ENCODE measurements at regions not wholly inside any gene's neighbourhood (a gene's known extent, or its start where the extent isn't known, plus 50 kb on each side); places are given as distances from the start of the nearest gene placed in this dataset.

DNA sequence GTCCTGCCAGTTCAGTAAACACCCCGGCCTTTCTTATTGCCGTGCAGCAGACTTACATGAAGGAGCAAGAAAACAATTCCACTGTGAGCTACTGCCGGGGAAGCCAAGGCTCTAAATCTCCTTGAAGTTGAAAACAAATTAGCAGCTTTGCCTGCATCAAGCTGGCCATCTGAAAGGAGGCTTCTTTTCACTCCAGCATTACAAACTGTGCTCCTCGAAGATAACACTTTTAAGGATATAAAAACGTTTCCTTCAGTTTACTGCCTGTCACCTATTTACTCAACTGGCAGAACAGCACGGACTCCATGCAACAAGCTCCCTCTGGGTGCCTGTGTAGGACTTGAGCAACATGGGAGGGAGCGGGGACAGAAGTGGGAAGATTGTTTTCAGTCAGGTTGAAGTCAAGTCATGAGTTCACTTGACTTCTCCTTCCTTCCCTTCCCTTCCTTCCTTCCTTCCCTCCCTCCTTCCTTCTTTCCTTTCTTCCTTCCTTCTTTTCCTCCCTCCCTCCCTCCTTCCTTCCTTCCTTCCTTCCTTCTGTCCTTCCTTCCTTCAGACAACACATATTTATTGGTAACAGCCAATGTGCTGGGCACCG is 67.4 kb downstream of the ZNF608 start:
- H3K27ac ChIP-seq (ENCODE audit: extremely low read depth, low read depth, low read length) = peak overlapping the region; percentile 3; the same call in 1 of the 2 replicates
- TF ChIP-seq ZNF596 (tag by site-specific recombination; IDR thresholded peaks at IDR 0.05) (no peak), ZNF311 (tag by site-specific recombination; IDR thresholded peaks at IDR 0.05; ENCODE audit: borderline replicate concordance) (no peak), SP3 (tag by site-specific recombination; IDR thresholded peaks at IDR 0.05) (no peak), MEIS1 (CRISPR knock-in tag; IDR thresholded peaks at IDR 0.05; ENCODE audit: borderline replicate concordance) (no peak), ZNF132 (tag by site-specific recombination; IDR thresholded peaks at IDR 0.05; ENCODE audit: borderline replicate concordance) (no peak), ZNF302 (tag by site-specific recombination; IDR thresholded peaks at IDR 0.05; ENCODE audit: low read depth) (no peak), ZNF426 (tag by site-specific recombination; IDR thresholded peaks at IDR 0.05) (no peak), ZNF48 (tag by site-specific recombination; IDR thresholded peaks at IDR 0.05) (no peak), ZBTB48 (tag by site-specific recombination; IDR thresholded peaks at IDR 0.05) (peak; percentile 55; the same call in 1 of the 2 replicates), ZSCAN16 (tag by site-specific recombination; IDR thresholded peaks at IDR 0.05) (no peak), ZNF768 (tag by site-specific recombination; IDR thresholded peaks at IDR 0.05) (no peak), ZNF157 (tag by site-specific recombination; IDR thresholded peaks at IDR 0.05) (no peak), ZNF561 (tag by site-specific recombination; IDR thresholded peaks at IDR 0.05; ENCODE audit: borderline replicate concordance) (no peak), ZIC2 (tag by site-specific recombination; IDR thresholded peaks at IDR 0.05) (no peak), ZNF843 (tag by site-specific recombination; IDR thresholded peaks at IDR 0.05) (no peak), ZNF121 (tag by site-specific recombination; IDR thresholded peaks at IDR 0.05) (no peak), ZNF701 (tag by site-specific recombination; IDR thresholded peaks at IDR 0.05) (no peak), ZNF114 (tag by site-specific recombination; IDR thresholded peaks at IDR 0.05) (no peak), ZNF555 (tag by site-specific recombination; conservative IDR thresholded peaks at IDR 0.05) (no peak), ZNF366 (tag by site-specific recombination; conservative IDR thresholded peaks at IDR 0.05) (peak; percentile 100), ZNF341 (tag by site-specific recombination; IDR thresholded peaks at IDR 0.05; ENCODE audit: low read depth) (peak; percentile 77), ZNF473 (tag by site-specific recombination; IDR thresholded peaks at IDR 0.05) (no peak), ZBTB17 (tag by site-specific recombination; IDR thresholded peaks at IDR 0.05) (no peak), ZNF521 (tag by site-specific recombination; IDR thresholded peaks at IDR 0.05) (no peak), ZNF548 (tag by site-specific recombination; IDR thresholded peaks at IDR 0.05) (no peak), ZNF600 (tag by site-specific recombination; IDR thresholded peaks at IDR 0.05) (peak; percentile 60), ZNF146 (tag by site-specific recombination; IDR thresholded peaks at IDR 0.05) (no peak), ZNF707 (tag by site-specific recombination; IDR thresholded peaks at IDR 0.05) (no peak), ZNF792 (tag by site-specific recombination; IDR thresholded peaks at IDR 0.05) (no peak)
- TF ChIP-seq, protein P1, sequence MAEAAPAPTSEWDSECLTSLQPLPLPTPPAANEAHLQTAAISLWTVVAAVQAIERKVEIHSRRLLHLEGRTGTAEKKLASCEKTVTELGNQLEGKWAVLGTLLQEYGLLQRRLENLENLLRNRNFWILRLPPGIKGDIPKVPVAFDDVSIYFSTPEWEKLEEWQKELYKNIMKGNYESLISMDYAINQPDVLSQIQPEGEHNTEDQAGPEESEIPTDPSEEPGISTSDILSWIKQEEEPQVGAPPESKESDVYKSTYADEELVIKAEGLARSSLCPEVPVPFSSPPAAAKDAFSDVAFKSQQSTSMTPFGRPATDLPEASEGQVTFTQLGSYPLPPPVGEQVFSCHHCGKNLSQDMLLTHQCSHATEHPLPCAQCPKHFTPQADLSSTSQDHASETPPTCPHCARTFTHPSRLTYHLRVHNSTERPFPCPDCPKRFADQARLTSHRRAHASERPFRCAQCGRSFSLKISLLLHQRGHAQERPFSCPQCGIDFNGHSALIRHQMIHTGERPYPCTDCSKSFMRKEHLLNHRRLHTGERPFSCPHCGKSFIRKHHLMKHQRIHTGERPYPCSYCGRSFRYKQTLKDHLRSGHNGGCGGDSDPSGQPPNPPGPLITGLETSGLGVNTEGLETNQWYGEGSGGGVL (tag by site-specific recombination; IDR thresholded peaks at IDR 0.05) = 0 out of 2 replicates have a peak, but pooled peaks have one; percentile 19
- TF ChIP-seq, protein P2, sequence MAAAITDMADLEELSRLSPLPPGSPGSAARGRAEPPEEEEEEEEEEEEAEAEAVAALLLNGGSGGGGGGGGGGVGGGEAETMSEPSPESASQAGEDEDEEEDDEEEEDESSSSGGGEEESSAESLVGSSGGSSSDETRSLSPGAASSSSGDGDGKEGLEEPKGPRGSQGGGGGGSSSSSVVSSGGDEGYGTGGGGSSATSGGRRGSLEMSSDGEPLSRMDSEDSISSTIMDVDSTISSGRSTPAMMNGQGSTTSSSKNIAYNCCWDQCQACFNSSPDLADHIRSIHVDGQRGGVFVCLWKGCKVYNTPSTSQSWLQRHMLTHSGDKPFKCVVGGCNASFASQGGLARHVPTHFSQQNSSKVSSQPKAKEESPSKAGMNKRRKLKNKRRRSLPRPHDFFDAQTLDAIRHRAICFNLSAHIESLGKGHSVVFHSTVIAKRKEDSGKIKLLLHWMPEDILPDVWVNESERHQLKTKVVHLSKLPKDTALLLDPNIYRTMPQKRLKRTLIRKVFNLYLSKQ (tag by site-specific recombination; IDR thresholded peaks at IDR 0.05; ENCODE audit: borderline replicate concordance) = no peak
- TF ChIP-seq, protein P3, sequence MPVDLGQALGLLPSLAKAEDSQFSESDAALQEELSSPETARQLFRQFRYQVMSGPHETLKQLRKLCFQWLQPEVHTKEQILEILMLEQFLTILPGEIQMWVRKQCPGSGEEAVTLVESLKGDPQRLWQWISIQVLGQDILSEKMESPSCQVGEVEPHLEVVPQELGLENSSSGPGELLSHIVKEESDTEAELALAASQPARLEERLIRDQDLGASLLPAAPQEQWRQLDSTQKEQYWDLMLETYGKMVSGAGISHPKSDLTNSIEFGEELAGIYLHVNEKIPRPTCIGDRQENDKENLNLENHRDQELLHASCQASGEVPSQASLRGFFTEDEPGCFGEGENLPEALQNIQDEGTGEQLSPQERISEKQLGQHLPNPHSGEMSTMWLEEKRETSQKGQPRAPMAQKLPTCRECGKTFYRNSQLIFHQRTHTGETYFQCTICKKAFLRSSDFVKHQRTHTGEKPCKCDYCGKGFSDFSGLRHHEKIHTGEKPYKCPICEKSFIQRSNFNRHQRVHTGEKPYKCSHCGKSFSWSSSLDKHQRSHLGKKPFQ (tag by site-specific recombination; IDR thresholded peaks at IDR 0.05) = no peak
- TF ChIP-seq, protein P4, sequence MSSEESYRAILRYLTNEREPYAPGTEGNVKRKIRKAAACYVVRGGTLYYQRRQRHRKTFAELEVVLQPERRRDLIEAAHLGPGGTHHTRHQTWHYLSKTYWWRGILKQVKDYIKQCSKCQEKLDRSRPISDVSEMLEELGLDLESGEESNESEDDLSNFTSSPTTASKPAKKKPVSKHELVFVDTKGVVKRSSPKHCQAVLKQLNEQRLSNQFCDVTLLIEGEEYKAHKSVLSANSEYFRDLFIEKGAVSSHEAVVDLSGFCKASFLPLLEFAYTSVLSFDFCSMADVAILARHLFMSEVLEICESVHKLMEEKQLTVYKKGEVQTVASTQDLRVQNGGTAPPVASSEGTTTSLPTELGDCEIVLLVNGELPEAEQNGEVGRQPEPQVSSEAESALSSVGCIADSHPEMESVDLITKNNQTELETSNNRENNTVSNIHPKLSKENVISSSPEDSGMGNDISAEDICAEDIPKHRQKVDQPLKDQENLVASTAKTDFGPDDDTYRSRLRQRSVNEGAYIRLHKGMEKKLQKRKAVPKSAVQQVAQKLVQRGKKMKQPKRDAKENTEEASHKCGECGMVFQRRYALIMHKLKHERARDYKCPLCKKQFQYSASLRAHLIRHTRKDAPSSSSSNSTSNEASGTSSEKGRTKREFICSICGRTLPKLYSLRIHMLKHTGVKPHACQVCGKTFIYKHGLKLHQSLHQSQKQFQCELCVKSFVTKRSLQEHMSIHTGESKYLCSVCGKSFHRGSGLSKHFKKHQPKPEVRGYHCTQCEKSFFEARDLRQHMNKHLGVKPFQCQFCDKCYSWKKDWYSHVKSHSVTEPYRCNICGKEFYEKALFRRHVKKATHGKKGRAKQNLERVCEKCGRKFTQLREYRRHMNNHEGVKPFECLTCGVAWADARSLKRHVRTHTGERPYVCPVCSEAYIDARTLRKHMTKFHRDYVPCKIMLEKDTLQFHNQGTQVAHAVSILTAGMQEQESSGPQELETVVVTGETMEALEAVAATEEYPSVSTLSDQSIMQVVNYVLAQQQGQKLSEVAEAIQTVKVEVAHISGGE (tag by site-specific recombination; conservative IDR thresholded peaks at IDR 0.05; ENCODE audit: low read depth) = no peak

More for the DNA sequence above, 67.4 kb downstream of the ZNF608 start:
- Histone ChIP-seq H3K4me1 (ENCODE audit: control insufficient read depth, insufficient read depth, low read length) (peaks cover 35% of the 10 kb centered on the region), H3K4me3 (ENCODE audit: low read depth, low read length) (no peak overlapping the region), H3K36me3 (ENCODE audit: control insufficient read depth in 2 of 2, insufficient read depth in 1 of 2, low read length in 2 of 2) (no peaks in the 10 kb centered on the region), H3K9me3 (ENCODE audit: control insufficient read depth, insufficient read depth, low read depth, low read length) (no peaks in the 10 kb centered on the region)
- CTCF ChIA-PET = no interaction called here
- POLR2A ChIA-PET = no interaction called here

Measured in HEK293 (cell line).